ENCODE measurements at regions not wholly inside any gene's neighbourhood (a gene's known extent, or its start where the extent isn't known, plus 50 kb on each side); places are given as distances from the start of the nearest gene placed in this dataset.
"Not testable (repeated sequence)": the region's sequence is repeated elsewhere in the genome, so short reads cannot be mapped to it uniquely, and the experiment has no call there.

- Histone ChIP-seq H3K4me1 (ENCODE audit: control insufficient read depth in 2 of 2, insufficient read depth in 2 of 2, low read length in 2 of 2) (no peaks in the 10 kb centered on the region), H3K4me3 (ENCODE audit: low read length) (no peak overlapping the region), H3K27ac (ENCODE audit: low read depth, low read length) (no peak overlapping the region), H3K27me3 (ENCODE audit: control insufficient read depth in 2 of 2, insufficient read depth in 2 of 2, low read length in 2 of 2) (no peaks in the 10 kb centered on the region), H3K9me3 (ENCODE audit: control insufficient read depth in 2 of 3, low read length in 3 of 3) (no peaks in the 10 kb centered on the region), H3K36me3 (ENCODE audit: control insufficient read depth in 2 of 3, insufficient read depth in 3 of 3, low read length in 3 of 3) (no peaks in the 10 kb centered on the region)
- Mint-ChIP-seq H3K36me3 (no peaks in the 10 kb centered on the region), H3K9me3 (no peaks in the 10 kb centered on the region), H3K4me3 (no peak overlapping the region), H3K4me1 (no peaks in the 10 kb centered on the region), H3K27me3 (peaks cover 5 to 20% (median 7%) of the 10 kb centered on the region in 5 donors), H3K27ac (no peak overlapping the region)
- intact Hi-C loops (cut with micrococcal nuclease), result no loop called here
- ChIA-PET POLR2A (no interaction called here), CTCF (no interaction called here)
- ATAC-seq (no peak), DNase-seq (no peak)
These were observed 95.4 kb upstream of the FOXQ1 start for GRCh38 chr6:1216488-1216974.

- ChIA-PET POLR2A (no interaction called here), CTCF (no interaction called here)
- Histone ChIP-seq H3K9me3 (ENCODE audit: control insufficient read depth in 2 of 3, low read length in 3 of 3) (no peaks in the 10 kb centered on the region), H3K27me3 (ENCODE audit: control insufficient read depth in 2 of 2, insufficient read depth in 2 of 2, low read length in 2 of 2) (no peaks in the 10 kb centered on the region), H3K4me1 (ENCODE audit: control insufficient read depth in 2 of 2, insufficient read depth in 2 of 2, low read length in 2 of 2) (no peaks in the 10 kb centered on the region), H3K36me3 (ENCODE audit: control insufficient read depth in 2 of 3, insufficient read depth in 3 of 3, low read length in 3 of 3) (no peaks in the 10 kb centered on the region), H3K4me3 (ENCODE audit: low read length) (no peak overlapping the region), H3K27ac (ENCODE audit: low read depth, low read length) (no peak overlapping the region)
- intact Hi-C loops (cut with micrococcal nuclease), result no loop called here
- H3K27me3 Mint-ChIP-seq, result peaks cover 7 to 23% (median 9%) of the 10 kb centered on the region in 5 donors
- no peak overlapping the region for H3K27ac Mint-ChIP-seq
- H3K4me1 Mint-ChIP-seq, result no peaks in the 10 kb centered on the region
- no peaks in the 10 kb centered on the region for H3K36me3 Mint-ChIP-seq
- DNase-seq (no peak), ATAC-seq (no peak)
- no peaks in the 10 kb centered on the region for H3K9me3 Mint-ChIP-seq
- no peak overlapping the region for H3K4me3 Mint-ChIP-seq
These were observed 95.9 kb upstream of the FOXQ1 start for GRCh38 chr6:1215884-1216487.

- intact Hi-C loops (cut with micrococcal nuclease), result no loop called here
- no peaks in the 10 kb centered on the region for H3K4me1 ChIP-seq (ENCODE audit: control insufficient read depth in 2 of 2, insufficient read depth in 2 of 2, low read length in 2 of 2)
- H3K36me3 ChIP-seq (ENCODE audit: control insufficient read depth in 2 of 3, insufficient read depth in 3 of 3, low read length in 3 of 3), result no peaks in the 10 kb centered on the region
- CTCF ChIA-PET, result interaction anchor here (0.5 kb wide), 1 partner anchor 183 kb away, joined by 4 read pairs; no protein-coding TSS in a partner anchor
- ATAC-seq (no peak), DNase-seq (no peak)
- POLR2A ChIA-PET, result no interaction called here
- Mint-ChIP-seq H3K27me3 (peaks cover 1 to 15% (median 10%) of the 10 kb centered on the region in 5 donors), H3K9me3 (no peaks in the 10 kb centered on the region), H3K4me3 (no peak overlapping the region), H3K4me1 (no peaks in the 10 kb centered on the region), H3K36me3 (no peaks in the 10 kb centered on the region), H3K27ac (no peak overlapping the region)
- H3K27ac ChIP-seq (ENCODE audit: low read depth, low read length), result no peak overlapping the region
- H3K4me3 ChIP-seq (ENCODE audit: low read length), result no peak overlapping the region
- H3K27me3 ChIP-seq (ENCODE audit: control insufficient read depth in 2 of 2, insufficient read depth in 2 of 2, low read length in 2 of 2), result no peaks in the 10 kb centered on the region
- H3K9me3 ChIP-seq (ENCODE audit: control insufficient read depth in 2 of 3, low read length in 3 of 3), result no peaks in the 10 kb centered on the region
These were observed 96.9 kb upstream of the FOXQ1 start for GRCh38 chr6:1215023-1215422.

- no peaks in the 10 kb centered on the region for H3K4me1 Mint-ChIP-seq
- no peaks in the 10 kb centered on the region for H3K27me3 ChIP-seq (ENCODE audit: control insufficient read depth in 2 of 2, insufficient read depth in 2 of 2, low read length in 2 of 2)
These were observed 99.0 kb upstream of the FOXQ1 start for GRCh38 chr6:1212919-1213318.

GRCh38 chr6:1212138-1212537 lies 99.8 kb upstream of the FOXQ1 start:
- H3K36me3 ChIP-seq (ENCODE audit: control insufficient read depth in 2 of 3, insufficient read depth in 3 of 3, low read length in 3 of 3); CTCF ChIA-PET; H3K4me1 ChIP-seq (ENCODE audit: control insufficient read depth in 2 of 2, insufficient read depth in 2 of 2, low read length in 2 of 2); H3K27ac ChIP-seq (ENCODE audit: low read depth, low read length); DNase-seq; H3K9me3 Mint-ChIP-seq; H3K27ac Mint-ChIP-seq; H3K36me3 Mint-ChIP-seq; POLR2A ChIA-PET; H3K9me3 ChIP-seq (ENCODE audit: control insufficient read depth in 2 of 3, low read length in 3 of 3); H3K4me3 ChIP-seq (ENCODE audit: low read length); intact Hi-C loops (cut with micrococcal nuclease); H3K27me3 ChIP-seq (ENCODE audit: control insufficient read depth in 2 of 2, insufficient read depth in 2 of 2, low read length in 2 of 2); ATAC-seq; H3K4me3 Mint-ChIP-seq; H3K4me1 Mint-ChIP-seq: not testable (repeated sequence)
- peaks cover 7 to 36% (median 26%) of the 10 kb centered on the region in 5 donors for H3K27me3 Mint-ChIP-seq

More at GRCh38 chr6:1212919-1213318, 99.0 kb upstream of the FOXQ1 start:
- Mint-ChIP-seq H3K9me3 (no peaks in the 10 kb centered on the region), H3K36me3 (no peaks in the 10 kb centered on the region), H3K27me3 (peaks cover 7 to 31% (median 20%) of the 10 kb centered on the region in 5 donors), H3K4me3 (no peak overlapping the region), H3K27ac (no peak overlapping the region)
- DNase-seq (no peak), ATAC-seq (no peak)
- Histone ChIP-seq H3K4me1 (ENCODE audit: control insufficient read depth in 2 of 2, insufficient read depth in 2 of 2, low read length in 2 of 2) (no peaks in the 10 kb centered on the region), H3K9me3 (ENCODE audit: control insufficient read depth in 2 of 3, low read length in 3 of 3) (no peaks in the 10 kb centered on the region), H3K4me3 (ENCODE audit: low read length) (no peak overlapping the region), H3K36me3 (ENCODE audit: control insufficient read depth in 2 of 3, insufficient read depth in 3 of 3, low read length in 3 of 3) (no peaks in the 10 kb centered on the region), H3K27ac (ENCODE audit: low read depth, low read length) (no peak overlapping the region)
- intact Hi-C loops (cut with micrococcal nuclease), result no loop called here
- ChIA-PET CTCF (no interaction called here), POLR2A (no interaction called here)

- H3K36me3 Mint-ChIP-seq; H3K4me1 ChIP-seq (ENCODE audit: control insufficient read depth in 2 of 2, insufficient read depth in 2 of 2, low read length in 2 of 2); H3K9me3 Mint-ChIP-seq; H3K9me3 ChIP-seq (ENCODE audit: control insufficient read depth in 2 of 3, low read length in 3 of 3); H3K36me3 ChIP-seq (ENCODE audit: control insufficient read depth in 2 of 3, insufficient read depth in 3 of 3, low read length in 3 of 3); H3K27me3 ChIP-seq (ENCODE audit: control insufficient read depth in 2 of 2, insufficient read depth in 2 of 2, low read length in 2 of 2); intact Hi-C loops (cut with micrococcal nuclease); POLR2A ChIA-PET; H3K4me3 Mint-ChIP-seq; H3K4me3 ChIP-seq (ENCODE audit: low read length); ATAC-seq; H3K27ac Mint-ChIP-seq; DNase-seq; H3K4me1 Mint-ChIP-seq; CTCF ChIA-PET; H3K27ac ChIP-seq (ENCODE audit: low read depth, low read length): not testable (repeated sequence)
- peaks cover 7 to 50% (median 40%) of the 10 kb centered on the region in 5 donors for H3K27me3 Mint-ChIP-seq
These were observed 101.3 kb upstream of the FOXQ1 start for GRCh38 chr6:1210631-1211030.

- H3K27me3 Mint-ChIP-seq, result peaks cover 7 to 50% (median 40%) of the 10 kb centered on the region in 5 donors
- H3K4me3 Mint-ChIP-seq, result no peak overlapping the region
- Histone ChIP-seq H3K4me3 (ENCODE audit: low read length) (no peak overlapping the region), H3K4me1 (ENCODE audit: control insufficient read depth in 2 of 2, insufficient read depth in 2 of 2, low read length in 2 of 2) (no peaks in the 10 kb centered on the region), H3K9me3 (ENCODE audit: control insufficient read depth in 2 of 3, low read length in 3 of 3) (no peaks in the 10 kb centered on the region), H3K27me3 (ENCODE audit: control insufficient read depth in 2 of 2, insufficient read depth in 2 of 2, low read length in 2 of 2) (no peaks in the 10 kb centered on the region), H3K27ac (ENCODE audit: low read depth, low read length) (no peak overlapping the region), H3K36me3 (ENCODE audit: control insufficient read depth in 2 of 3, insufficient read depth in 3 of 3, low read length in 3 of 3) (no peaks in the 10 kb centered on the region)
- POLR2A ChIA-PET, result no interaction called here
- H3K9me3 Mint-ChIP-seq, result no peaks in the 10 kb centered on the region
- no peak overlapping the region for H3K27ac Mint-ChIP-seq
- intact Hi-C loops (cut with micrococcal nuclease), result no loop called here
- DNase-seq, result no peak
- no peaks in the 10 kb centered on the region for H3K36me3 Mint-ChIP-seq
- ATAC-seq, result no peak
- peaks cover 0 to 2% (median 0%) of the 10 kb centered on the region in 7 donors for H3K4me1 Mint-ChIP-seq
- CTCF ChIA-PET, result no interaction called here
These were observed 103.0 kb upstream of the FOXQ1 start for GRCh38 chr6:1208876-1209275.
